ENCODE measurements at regions not wholly inside any gene's neighbourhood (a gene's known extent, or its start where the extent isn't known, plus 50 kb on each side); places are given as distances from the start of the nearest gene placed in this dataset.
A peak's percentile ranks its signal among the peaks of the same experiment; 100 is the strongest.

- Histone ChIP-seq H3K18ac (ENCODE audit: extremely low read depth, low read length) (no peak overlapping the region; the same call in none of the 2 replicates), H2BK5ac (ENCODE audit: low read depth, low read length) (peak overlapping the region; percentile 54; the same call in 1 of the 2 replicates), H4K5ac (ENCODE audit: insufficient read length, low read depth, low read length) (peak overlapping the region; percentile 25), H2BK15ac (ENCODE audit: low read length) (0 out of 2 replicates have a peak overlapping the region, but pooled peaks have one; percentile 31), H3K23me2 (ENCODE audit: low read depth, low read length) (no peaks in the 10 kb centered on the region), H2BK12ac (ENCODE audit: low read depth, low read length) (peak overlapping the region; percentile 62; the same call in 1 of the 2 replicates), H3K23ac (ENCODE audit: insufficient read length) (no peak overlapping the region), H3K4me3 (ENCODE audit: extremely low read depth in 1 of 4, insufficient read depth in 2 of 4, low read depth in 3 of 4, low read length in 4 of 4) (no peak overlapping the region), H4K8ac (ENCODE audit: extremely low read depth, insufficient read depth, low read length) (no peak overlapping the region), H2AFZ (ENCODE audit: low read length) (peak overlapping the region; percentile 72; the same call in 1 of the 2 replicates), H3K27me3 (replicated peaks in 1 of 4; ENCODE audit: control insufficient read depth in 3 of 4, extremely low read depth in 1 of 4, insufficient read depth in 3 of 4, low read length in 3 of 4) (no peaks in the 10 kb centered on the region), H3K56ac (replicated peaks; ENCODE audit: insufficient read length, low read depth, low read length) (no peak overlapping the region), H3K4ac (replicated peaks; ENCODE audit: insufficient read length, low read depth, low read length) (no peak overlapping the region), H4K20me1 (replicated peaks in 1 of 2; ENCODE audit: control insufficient read depth in 1 of 2, insufficient read depth in 2 of 2, low read length in 2 of 2) (no peaks in the 10 kb centered on the region), H3K4me1 (replicated peaks in 1 of 4; ENCODE audit: control insufficient read depth in 3 of 4, insufficient read depth in 4 of 4, low read length in 3 of 4) (peaks cover 0 to 3% (median 1%) of the 10 kb centered on the region in 4 experiments; a peak in 1 of 7 replicates), H3K36me3 (ENCODE audit: control insufficient read depth in 2 of 4, insufficient read depth in 4 of 4, low read length in 3 of 4) (no peaks in the 10 kb centered on the region), H3K27ac (ENCODE audit: low read depth, low read length) (no peak overlapping the region), H2AK5ac (ENCODE audit: low read depth, low read length) (no peak overlapping the region), H4K91ac (replicated peaks; ENCODE audit: insufficient read length, low read length) (peak overlapping the region; percentile 71), H3K14ac (ENCODE audit: insufficient read length) (no peak overlapping the region), H3K9ac (replicated peaks in 1 of 4; ENCODE audit: extremely low read depth in 1 of 4, low read depth in 3 of 4, low read length in 3 of 4) (no peak overlapping the region), H3K4me2 (ENCODE audit: insufficient read depth in 1 of 2, low read depth in 2 of 2, low read length in 2 of 2) (no peak overlapping the region), H3K79me2 (ENCODE audit: control insufficient read depth in 1 of 2, insufficient read depth in 2 of 2, low read length in 2 of 2) (no peaks in the 10 kb centered on the region), H3K9me3 (ENCODE audit: insufficient read depth in 2 of 2, low read depth in 1 of 2, low read length in 1 of 2) (no peaks in the 10 kb centered on the region), H2BK120ac (replicated peaks; ENCODE audit: low read depth, low read length) (no peak overlapping the region), H2BK20ac (ENCODE audit: low read length) (peak overlapping the region; percentile 77), H3K79me1 (ENCODE audit: low read depth, low read length) (no peaks in the 10 kb centered on the region)
- TF ChIP-seq, protein P1, sequence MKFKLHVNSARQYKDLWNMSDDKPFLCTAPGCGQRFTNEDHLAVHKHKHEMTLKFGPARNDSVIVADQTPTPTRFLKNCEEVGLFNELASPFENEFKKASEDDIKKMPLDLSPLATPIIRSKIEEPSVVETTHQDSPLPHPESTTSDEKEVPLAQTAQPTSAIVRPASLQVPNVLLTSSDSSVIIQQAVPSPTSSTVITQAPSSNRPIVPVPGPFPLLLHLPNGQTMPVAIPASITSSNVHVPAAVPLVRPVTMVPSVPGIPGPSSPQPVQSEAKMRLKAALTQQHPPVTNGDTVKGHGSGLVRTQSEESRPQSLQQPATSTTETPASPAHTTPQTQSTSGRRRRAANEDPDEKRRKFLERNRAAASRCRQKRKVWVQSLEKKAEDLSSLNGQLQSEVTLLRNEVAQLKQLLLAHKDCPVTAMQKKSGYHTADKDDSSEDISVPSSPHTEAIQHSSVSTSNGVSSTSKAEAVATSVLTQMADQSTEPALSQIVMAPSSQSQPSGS (IDR thresholded peaks at IDR 0.05; ENCODE audit: low read length) = no peak
- TF ChIP-seq, protein P2, sequence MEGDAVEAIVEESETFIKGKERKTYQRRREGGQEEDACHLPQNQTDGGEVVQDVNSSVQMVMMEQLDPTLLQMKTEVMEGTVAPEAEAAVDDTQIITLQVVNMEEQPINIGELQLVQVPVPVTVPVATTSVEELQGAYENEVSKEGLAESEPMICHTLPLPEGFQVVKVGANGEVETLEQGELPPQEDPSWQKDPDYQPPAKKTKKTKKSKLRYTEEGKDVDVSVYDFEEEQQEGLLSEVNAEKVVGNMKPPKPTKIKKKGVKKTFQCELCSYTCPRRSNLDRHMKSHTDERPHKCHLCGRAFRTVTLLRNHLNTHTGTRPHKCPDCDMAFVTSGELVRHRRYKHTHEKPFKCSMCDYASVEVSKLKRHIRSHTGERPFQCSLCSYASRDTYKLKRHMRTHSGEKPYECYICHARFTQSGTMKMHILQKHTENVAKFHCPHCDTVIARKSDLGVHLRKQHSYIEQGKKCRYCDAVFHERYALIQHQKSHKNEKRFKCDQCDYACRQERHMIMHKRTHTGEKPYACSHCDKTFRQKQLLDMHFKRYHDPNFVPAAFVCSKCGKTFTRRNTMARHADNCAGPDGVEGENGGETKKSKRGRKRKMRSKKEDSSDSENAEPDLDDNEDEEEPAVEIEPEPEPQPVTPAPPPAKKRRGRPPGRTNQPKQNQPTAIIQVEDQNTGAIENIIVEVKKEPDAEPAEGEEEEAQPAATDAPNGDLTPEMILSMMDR (IDR thresholded peaks at IDR 0.05; ENCODE audit: control extremely low read depth in 1 of 3, insufficient read depth in 1 of 3, low read depth in 1 of 3, low read length in 3 of 3) = peak; percentile 47 to 69 (median 55)
- peak; percentile 81 to 82 for TF ChIP-seq RAD21 (IDR thresholded peaks at IDR 0.05 in 1 of 2, conservative IDR thresholded peaks at IDR 0.05 in 1 of 2; ENCODE audit: low read depth in 2 of 2, low read length in 2 of 2)
- ChIA-PET POLR2A (ENCODE audit: partially characterized antibody) (interaction anchor here (1.1 kb wide), 1 partner anchor 14 kb away, joined by 3 read pairs; no protein-coding TSS in a partner anchor), CTCF (ENCODE audit: partially characterized antibody) (interaction anchor here (0.8 to 2.2 kb wide), 13 partner anchors 9 to 342 kb away, joined by 3 to 9 read pairs (median 3); no protein-coding TSS in a partner anchor)
- peak; percentile 71 for FAIRE-seq
- DNase-seq (ENCODE audit: low read depth in 1 of 2, low spot score in 2 of 2) = peak in 1 of 2 experiments; percentile 54
- WGBS, 2 experiments (ENCODE audit: extremely low coverage in 1 of 2, insufficient coverage in 1 of 2, insufficient read length in 1 of 2, insufficient replicate concordance in 2 of 2, low coverage in 1 of 2, low lambda C conversion rate in 2 of 2, missing lambda C conversion rate in 1 of 2) = 75% methylated on average over 10 of the region's 10 CpGs; no CpG with 5 or more reads in 1 of the 2 experiments
Measured at GRCh38 chr9:96061293-96061987, 185.9 kb downstream of the ERCC6L2 start.
